ENCODE measurements at regions not wholly inside any gene's neighbourhood (a gene's known extent, or its start where the extent isn't known, plus 50 kb on each side); places are given as distances from the start of the nearest gene placed in this dataset.

- no peaks in the 10 kb centered on the region for H3K9me3 ChIP-seq (replicated peaks; ENCODE audit: control insufficient read depth, insufficient read depth, low read length)
- no peak overlapping the region for H3K4me2 ChIP-seq (ENCODE audit: insufficient read depth, low read length)
- no peaks in the 10 kb centered on the region for H4K20me1 ChIP-seq (replicated peaks; ENCODE audit: control insufficient read depth, extremely low read depth, insufficient read depth, low read length)
- no peaks in the 10 kb centered on the region for H3K27me3 ChIP-seq (ENCODE audit: control insufficient read depth in 2 of 2, insufficient read depth in 2 of 2, low read length in 2 of 2)
- dilution Hi-C loops (cut with MboI; ENCODE audit: extremely low pct_ligation_motif_present, low sequenced_read_pairs), result no loop called here
- no peak for FAIRE-seq
- no peaks in the 10 kb centered on the region for H3K4me1 ChIP-seq (ENCODE audit: control insufficient read depth, extremely low read depth, insufficient read depth, low read length)
- intact Hi-C loops (cut with micrococcal nuclease), result no loop called here
- H3K36me3 ChIP-seq (ENCODE audit: control insufficient read depth in 2 of 2, extremely low read depth in 1 of 2, insufficient read depth in 2 of 2, low read length in 2 of 2), result no peaks in the 10 kb centered on the region
- H2AFZ ChIP-seq (ENCODE audit: low read depth, low read length), result no peak overlapping the region
- CTCF ChIA-PET, result no interaction called here
- TF ChIP-seq JUN (IDR thresholded peaks at IDR 0.05; ENCODE audit: borderline replicate concordance, insufficient read depth, insufficient read length, low read depth) (no peak), POLR2A (IDR thresholded peaks at IDR 0.05; ENCODE audit: low read depth, low read length) (no peak), MYC (IDR thresholded peaks at IDR 0.05; ENCODE audit: low read depth, low read length) (no peak), FOS (IDR thresholded peaks at IDR 0.05; ENCODE audit: borderline replicate concordance, insufficient read depth, low read length) (no peak), POLR2AphosphoS5 (IDR thresholded peaks at IDR 0.05; ENCODE audit: insufficient read depth, low read depth, low read length) (no peak), GATA2 (IDR thresholded peaks at IDR 0.05; ENCODE audit: insufficient read depth, insufficient read length, low read depth, low read length) (no peak), EZH2 (IDR thresholded peaks at IDR 0.05; ENCODE audit: borderline replicate concordance, low read depth, low read length, severe bottlenecking) (no peak)
- TF ChIP-seq, protein P1, sequence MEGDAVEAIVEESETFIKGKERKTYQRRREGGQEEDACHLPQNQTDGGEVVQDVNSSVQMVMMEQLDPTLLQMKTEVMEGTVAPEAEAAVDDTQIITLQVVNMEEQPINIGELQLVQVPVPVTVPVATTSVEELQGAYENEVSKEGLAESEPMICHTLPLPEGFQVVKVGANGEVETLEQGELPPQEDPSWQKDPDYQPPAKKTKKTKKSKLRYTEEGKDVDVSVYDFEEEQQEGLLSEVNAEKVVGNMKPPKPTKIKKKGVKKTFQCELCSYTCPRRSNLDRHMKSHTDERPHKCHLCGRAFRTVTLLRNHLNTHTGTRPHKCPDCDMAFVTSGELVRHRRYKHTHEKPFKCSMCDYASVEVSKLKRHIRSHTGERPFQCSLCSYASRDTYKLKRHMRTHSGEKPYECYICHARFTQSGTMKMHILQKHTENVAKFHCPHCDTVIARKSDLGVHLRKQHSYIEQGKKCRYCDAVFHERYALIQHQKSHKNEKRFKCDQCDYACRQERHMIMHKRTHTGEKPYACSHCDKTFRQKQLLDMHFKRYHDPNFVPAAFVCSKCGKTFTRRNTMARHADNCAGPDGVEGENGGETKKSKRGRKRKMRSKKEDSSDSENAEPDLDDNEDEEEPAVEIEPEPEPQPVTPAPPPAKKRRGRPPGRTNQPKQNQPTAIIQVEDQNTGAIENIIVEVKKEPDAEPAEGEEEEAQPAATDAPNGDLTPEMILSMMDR (IDR thresholded peaks at IDR 0.05; ENCODE audit: extremely low read depth in 1 of 2, insufficient read depth in 1 of 2, low read depth in 1 of 2, low read length in 2 of 2), result no peak
- DNase-seq (ENCODE audit: low read depth, low spot score), result no peak
- H3K9me1 ChIP-seq (replicated peaks; ENCODE audit: control insufficient read depth, extremely low read depth, insufficient read depth, low read length), result no peaks in the 10 kb centered on the region
- BruUV-seq (replicated peaks), result no TSS peak
- no peaks in the 10 kb centered on the region for H3K79me2 ChIP-seq (ENCODE audit: control insufficient read depth, insufficient read depth, low read length)
- H3K4me3 ChIP-seq (replicated peaks in 1 of 3; ENCODE audit: insufficient read depth in 1 of 3, low read depth in 1 of 3, low read length in 3 of 3), result no peak overlapping the region
- POLR2A ChIA-PET, result no interaction called here
- no peak overlapping the region for H3K27ac ChIP-seq (ENCODE audit: insufficient read depth, low read depth, low read length)
- H3K9ac ChIP-seq (replicated peaks; ENCODE audit: extremely low read depth, insufficient read depth, low read length), result no peak overlapping the region
Observed at GRCh38 chr5:156253130-156253529, 73.8 kb upstream of the SGCD start.

All from endothelial cell of umbilical vein (primary cell).